Panc1 (cell line): ENCODE measurements at regions not wholly inside any gene's neighbourhood (a gene's known extent, or its start where the extent isn't known, plus 50 kb on each side); places are given as distances from the start of the nearest gene placed in this dataset.

Experiments used
- CTCF ChIP-seq: fragments of 450-650 bp; IDR thresholded peaks from 2 replicates; pipeline ENCODE4 v1.5.1; 2017; ENCODE audit warnings: mild to moderate bottlenecking
- SIN3A ChIP-seq: IDR thresholded peaks from 2 replicates; pipeline ENCODE4 v1.6.1; 2012; ENCODE audit warnings: low read depth, mild to moderate bottlenecking, low read length, moderate library complexity, borderline replicate concordance; ENCODE audit not compliant: insufficient read depth

GRCh38 chr7:8998762-8999161, 565.4 kb downstream of the NXPH1 start:
- TF ChIP-seq CTCF (no peak), SIN3A (no peak)
